Keratinocyte (primary cell): ENCODE measurements at regions not wholly inside any gene's neighbourhood (a gene's known extent, or its start where the extent isn't known, plus 50 kb on each side); places are given as distances from the start of the nearest gene placed in this dataset.

Experiments used
- DNase-seq: peaks from one replicate; pipeline ENCODE4 v3.0.0-alpha.2; 2011; ENCODE audit warnings: low read depth, missing footprints, low spot score
- FAIRE-seq: peaks from 2 replicates; lab custom pipeline; 2011; peaks lifted over from hg19 to GRCh38; lab: Jason Lieb, UNC
- H2AFZ ChIP-seq: 2 replicates; pipeline ENCODE4 v1.6.0; 2012; ENCODE audit warnings: low read length, control low read depth, inconsistent platforms; ENCODE audit not compliant: control insufficient read depth
- H3K27ac ChIP-seq: 2 replicates; pipeline ENCODE4 v1.5.1; 2011; ENCODE audit warnings: low read length; ENCODE audit not compliant: control insufficient read depth, insufficient read depth
- H3K27me3 ChIP-seq: 3 replicates; pipeline ENCODE4 v1.6.0; 2011; ENCODE audit warnings: low read length; ENCODE audit not compliant: control insufficient read depth, insufficient read depth; ENCODE audit errors: extremely low read depth
- H3K36me3 ChIP-seq, 2 experiments: 2 replicates in 1 of 2; 3 replicates in 1 of 2; pipeline ENCODE4 v1.5.1; 2011; ENCODE audit warnings: low read length in 2 of 2, mild to moderate bottlenecking in 1 of 2; ENCODE audit not compliant: control insufficient read depth in 2 of 2, insufficient read depth in 2 of 2; ENCODE audit errors: extremely low read depth in 1 of 2
- H3K4me1 ChIP-seq: 3 replicates; pipeline ENCODE4 v1.5.1; 2011; ENCODE audit warnings: low read length; ENCODE audit not compliant: control insufficient read depth, insufficient read depth; ENCODE audit errors: extremely low read depth
- H3K4me2 ChIP-seq: 3 replicates; pipeline ENCODE4 v1.6.0; 2011; ENCODE audit warnings: low read depth, low read length; ENCODE audit not compliant: control insufficient read depth, insufficient read depth; ENCODE audit errors: extremely low read depth
- H3K4me3 ChIP-seq, 3 experiments: fragments of 200-600 bp in 1 of 3; sonication (generic) in 1 of 3; 2 replicates in 2 of 3; 3 replicates in 1 of 3; pipeline ENCODE4 v1.5.1; 2011 to 2016; ENCODE audit warnings: low read length in 3 of 3, mild to moderate bottlenecking in 3 of 3, control low read depth in 2 of 3, inconsistent platforms in 1 of 3, low read depth in 1 of 3, mixed read lengths in 1 of 3, mixed run types in 1 of 3, moderate library complexity in 1 of 3; ENCODE audit not compliant: control insufficient read depth in 2 of 3, insufficient read depth in 2 of 3; ENCODE audit errors: extremely low read depth in 1 of 3
- H3K79me2 ChIP-seq: 2 replicates; pipeline ENCODE4 v1.6.0; 2012; ENCODE audit warnings: low read length; ENCODE audit not compliant: control insufficient read depth, insufficient read depth
- H3K9ac ChIP-seq: 3 replicates; pipeline ENCODE4 v1.6.0; 2011; ENCODE audit warnings: low read length; ENCODE audit not compliant: control insufficient read depth, insufficient read depth; ENCODE audit errors: extremely low read depth
- H3K9me1 ChIP-seq: 3 replicates; pipeline ENCODE4 v1.6.0; 2011; ENCODE audit warnings: low read length; ENCODE audit not compliant: control insufficient read depth, insufficient read depth; ENCODE audit errors: extremely low read depth
- H3K9me3 ChIP-seq: 2 replicates; pipeline ENCODE4 v1.5.1; 2012; ENCODE audit warnings: low read depth, low read length; ENCODE audit not compliant: control insufficient read depth
- H4K20me1 ChIP-seq: 3 replicates; pipeline ENCODE4 v1.6.0; 2011; ENCODE audit warnings: low read length; ENCODE audit not compliant: control insufficient read depth, insufficient read depth; ENCODE audit errors: extremely low read depth
- CTCF ChIP-seq, 3 experiments: IDR thresholded peaks in 1 of 3; conservative IDR thresholded peaks in 1 of 3; optimal IDR thresholded peaks in 1 of 3; 2 replicates in 2 of 3; 3 replicates in 1 of 3; pipeline versions ENCODE3 to v1.5.1; 2011; ENCODE audit warnings: low read length in 3 of 3, mild to moderate bottlenecking in 3 of 3, moderate library complexity in 2 of 3, control low read depth in 1 of 3, inconsistent platforms in 1 of 3; ENCODE audit not compliant: insufficient read depth in 2 of 3; ENCODE audit errors: extremely low read depth in 1 of 3
- EZH2 ChIP-seq: IDR thresholded peaks from one replicate; pipeline ENCODE4 v1.6.1; 2012; ENCODE audit warnings: inconsistent platforms, mild to moderate bottlenecking, low read length, moderate library complexity
- dilution Hi-C: fragments of 300-500 bp; cut with MboI; formaldehyde crosslinking; loops from one replicate; pipeline ENCODE4 v1.7.0; 2020; ENCODE audit warnings: low sequenced_read_pairs; ENCODE audit not compliant: extremely low pct_ligation_motif_present

- H3K79me2 ChIP-seq = no peaks in the 10 kb centered on the region
- DNase-seq = no peak
Observed at GRCh38 chr1:38541223-38541622, 318.3 kb downstream of the RRAGC start.

GRCh38 chr1:38539931-38540330 lies 319.6 kb downstream of the RRAGC start:
- H3K27me3 ChIP-seq = peaks cover 5% of the 10 kb centered on the region

More at GRCh38 chr1:38541223-38541622, 318.3 kb downstream of the RRAGC start:
- H3K9me1 ChIP-seq = no peaks in the 10 kb centered on the region
- H3K36me3 ChIP-seq = no peaks in the 10 kb centered on the region
- no peak overlapping the region for H2AFZ ChIP-seq
- H4K20me1 ChIP-seq = no peaks in the 10 kb centered on the region
- H3K9ac ChIP-seq = no peak overlapping the region
- H3K9me3 ChIP-seq = no peaks in the 10 kb centered on the region
- H3K27ac ChIP-seq = no peak overlapping the region
- peaks cover 5% of the 10 kb centered on the region for H3K27me3 ChIP-seq
- H3K4me1 ChIP-seq = no peaks in the 10 kb centered on the region
- H3K4me3 ChIP-seq = no peak overlapping the region
- TF ChIP-seq EZH2 (no peak), CTCF (optimal IDR thresholded peaks at IDR 0.05 in 1 of 3, IDR thresholded peaks at IDR 0.05 in 1 of 3, conservative IDR thresholded peaks at IDR 0.05 in 1 of 3; ENCODE audit: extremely low read depth in 1 of 3, insufficient read depth in 2 of 3, low read length in 3 of 3) (no peak)
- dilution Hi-C loops = loop anchor here (25.0 kb wide), 1 partner anchor 271 kb away; no protein-coding TSS in a partner anchor
- FAIRE-seq = no peak
- no peak overlapping the region for H3K4me2 ChIP-seq

More at GRCh38 chr1:38539931-38540330, 319.6 kb downstream of the RRAGC start:
- dilution Hi-C loops = loop anchor here (25.0 kb wide), 1 partner anchor 272 kb away; no protein-coding TSS in a partner anchor
- no peak overlapping the region for H2AFZ ChIP-seq
- H4K20me1 ChIP-seq = no peaks in the 10 kb centered on the region
- DNase-seq (no peak), FAIRE-seq (no peak)
- no peaks in the 10 kb centered on the region for H3K9me1 ChIP-seq
- no peak for TF ChIP-seq EZH2
- no peak for TF ChIP-seq CTCF (optimal IDR thresholded peaks at IDR 0.05 in 1 of 3, IDR thresholded peaks at IDR 0.05 in 1 of 3, conservative IDR thresholded peaks at IDR 0.05 in 1 of 3; ENCODE audit: extremely low read depth in 1 of 3, insufficient read depth in 2 of 3, low read length in 3 of 3)
- no peak overlapping the region for H3K4me3 ChIP-seq
- H3K36me3 ChIP-seq = no peaks in the 10 kb centered on the region
- H3K4me1 ChIP-seq = no peaks in the 10 kb centered on the region
- no peaks in the 10 kb centered on the region for H3K79me2 ChIP-seq
- no peak overlapping the region for H3K27ac ChIP-seq
- no peaks in the 10 kb centered on the region for H3K9me3 ChIP-seq
- no peak overlapping the region for H3K4me2 ChIP-seq
- no peak overlapping the region for H3K9ac ChIP-seq
